Endodermal cell (in vitro differentiated cells): ENCODE measurements at regions not wholly inside any gene's neighbourhood (a gene's known extent, or its start where the extent isn't known, plus 50 kb on each side); places are given as distances from the start of the nearest gene placed in this dataset.
"Not testable (repeated sequence)": the region's sequence is repeated elsewhere in the genome, so short reads cannot be mapped to it uniquely, and the experiment has no call there.

Source experiments
- DNase-seq: peaks from one replicate; pipeline ENCODE4 v3.0.0-alpha.2; 2017
- H3K27ac ChIP-seq: 2 replicates; pipeline ENCODE4 v1.5.1; 2013; ENCODE audit warnings: mild to moderate bottlenecking, low read depth, low read length, moderate library complexity
- H3K27me3 ChIP-seq: 2 replicates; pipeline ENCODE4 v1.6.1; 2013; ENCODE audit warnings: mild to moderate bottlenecking, low read length, moderate library complexity; ENCODE audit not compliant: insufficient read depth, control insufficient read depth, poor library complexity, severe bottlenecking
- H3K36me3 ChIP-seq: 2 replicates; pipeline ENCODE4 v1.7.0; 2013; ENCODE audit warnings: mild to moderate bottlenecking, low read length, moderate library complexity; ENCODE audit not compliant: control insufficient read depth, insufficient read depth
- H3K4me1 ChIP-seq: one replicate; pipeline ENCODE4 v1.7.0; 2013; ENCODE audit warnings: low read length; ENCODE audit not compliant: control insufficient read depth, insufficient read depth
- H3K4me3 ChIP-seq: 2 replicates; pipeline ENCODE4 v1.5.1; 2013; ENCODE audit warnings: mild to moderate bottlenecking, low read length, moderate library complexity
- H3K9ac ChIP-seq: 2 replicates; pipeline ENCODE4 v1.6.1; 2013; ENCODE audit warnings: mild to moderate bottlenecking, low read length, moderate library complexity; ENCODE audit not compliant: poor library complexity, severe bottlenecking; ENCODE audit errors: extremely low read depth
- H3K9me3 ChIP-seq: 2 replicates; pipeline ENCODE4 v1.6.1; 2013; ENCODE audit warnings: mild to moderate bottlenecking, low read length, moderate library complexity; ENCODE audit not compliant: control insufficient read depth
- H3K27ac Mint-ChIP-seq: 2 replicates; pipeline ENCODE4 v1.8.0; 2020; ENCODE audit warnings: mixed read lengths
- H3K27me3 Mint-ChIP-seq: 2 replicates; pipeline ENCODE4 v1.8.0; 2021; ENCODE audit warnings: mild to moderate bottlenecking, mixed read lengths; ENCODE audit not compliant: insufficient read depth
- H3K36me3 Mint-ChIP-seq: 2 replicates; pipeline ENCODE4 v1.8.0; 2020; ENCODE audit warnings: low read depth, mixed read lengths
- H3K4me1 Mint-ChIP-seq: 2 replicates; pipeline ENCODE4 v1.8.0; 2020; ENCODE audit warnings: mixed read lengths
- H3K4me3 Mint-ChIP-seq: 2 replicates; pipeline ENCODE4 v1.8.0; 2020; ENCODE audit warnings: mild to moderate bottlenecking, moderate library complexity, mixed read lengths
- H3K9me3 Mint-ChIP-seq: 2 replicates; pipeline ENCODE4 v1.8.0; 2020; ENCODE audit warnings: mild to moderate bottlenecking, mixed read lengths
- WGBS, 2 experiments: methylation state at CpG; one replicate each; pipeline versions ENCODE4 v1.1.5 to v1.1.7; 2013; ENCODE audit warnings: missing lambda C conversion rate in 2 of 2, mixed read lengths in 1 of 2; ENCODE audit not compliant: insufficient coverage in 1 of 2, insufficient read length in 1 of 2; 5-methylcytosine and 5-hydroxymethylcytosine counted together
- TF ChIP-seq, protein P1 (sequence below): fragments of 200-600 bp; sonication (generic); conservative IDR thresholded peaks from 2 replicates; pipeline ENCODE4 v1.5.0; 2021; ENCODE audit warnings: antibody characterized with exemption, mild to moderate bottlenecking

DNA sequence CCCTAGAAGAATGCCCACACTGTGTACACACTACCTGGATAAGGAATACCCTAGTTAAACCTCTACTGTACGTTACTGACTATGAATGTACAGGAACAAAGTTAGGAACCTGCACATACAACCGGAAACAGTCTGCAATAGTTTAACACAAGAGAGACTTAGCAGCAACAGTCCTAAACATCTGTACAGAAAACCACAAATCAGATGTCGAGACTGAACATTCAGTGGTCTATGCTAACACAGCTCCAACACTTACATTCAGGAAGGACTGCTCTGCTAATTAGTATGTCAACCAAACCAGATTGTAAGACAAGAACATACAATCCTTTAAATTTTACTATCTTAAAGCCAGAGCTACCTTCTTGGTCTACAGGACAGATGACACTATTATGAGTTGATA lies 104.9 kb downstream of the ZNF429 start:
- H3K27ac ChIP-seq = no peak overlapping the region
- 83 to 96% methylated on average over 3 of the region's 3 CpGs for WGBS, 2 experiments
- no peaks in the 10 kb centered on the region for H3K27me3 Mint-ChIP-seq
- no peaks in the 10 kb centered on the region for H3K27me3 ChIP-seq
- peaks cover 2% of the 10 kb centered on the region for H3K4me1 Mint-ChIP-seq
- no peak overlapping the region for H3K27ac Mint-ChIP-seq
- peaks cover 16% of the 10 kb centered on the region for H3K9me3 ChIP-seq
- H3K36me3 Mint-ChIP-seq = no peaks in the 10 kb centered on the region
- DNase-seq = no peak
- no peaks in the 10 kb centered on the region for H3K36me3 ChIP-seq
- no peak overlapping the region for H3K4me3 ChIP-seq
- no peak overlapping the region for H3K9ac ChIP-seq
- H3K4me1 ChIP-seq = no peaks in the 10 kb centered on the region
- TF ChIP-seq, protein P1, sequence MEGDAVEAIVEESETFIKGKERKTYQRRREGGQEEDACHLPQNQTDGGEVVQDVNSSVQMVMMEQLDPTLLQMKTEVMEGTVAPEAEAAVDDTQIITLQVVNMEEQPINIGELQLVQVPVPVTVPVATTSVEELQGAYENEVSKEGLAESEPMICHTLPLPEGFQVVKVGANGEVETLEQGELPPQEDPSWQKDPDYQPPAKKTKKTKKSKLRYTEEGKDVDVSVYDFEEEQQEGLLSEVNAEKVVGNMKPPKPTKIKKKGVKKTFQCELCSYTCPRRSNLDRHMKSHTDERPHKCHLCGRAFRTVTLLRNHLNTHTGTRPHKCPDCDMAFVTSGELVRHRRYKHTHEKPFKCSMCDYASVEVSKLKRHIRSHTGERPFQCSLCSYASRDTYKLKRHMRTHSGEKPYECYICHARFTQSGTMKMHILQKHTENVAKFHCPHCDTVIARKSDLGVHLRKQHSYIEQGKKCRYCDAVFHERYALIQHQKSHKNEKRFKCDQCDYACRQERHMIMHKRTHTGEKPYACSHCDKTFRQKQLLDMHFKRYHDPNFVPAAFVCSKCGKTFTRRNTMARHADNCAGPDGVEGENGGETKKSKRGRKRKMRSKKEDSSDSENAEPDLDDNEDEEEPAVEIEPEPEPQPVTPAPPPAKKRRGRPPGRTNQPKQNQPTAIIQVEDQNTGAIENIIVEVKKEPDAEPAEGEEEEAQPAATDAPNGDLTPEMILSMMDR = no peak
- no peak overlapping the region for H3K4me3 Mint-ChIP-seq
- H3K9me3 Mint-ChIP-seq = peaks cover 71% of the 10 kb centered on the region

DNA sequence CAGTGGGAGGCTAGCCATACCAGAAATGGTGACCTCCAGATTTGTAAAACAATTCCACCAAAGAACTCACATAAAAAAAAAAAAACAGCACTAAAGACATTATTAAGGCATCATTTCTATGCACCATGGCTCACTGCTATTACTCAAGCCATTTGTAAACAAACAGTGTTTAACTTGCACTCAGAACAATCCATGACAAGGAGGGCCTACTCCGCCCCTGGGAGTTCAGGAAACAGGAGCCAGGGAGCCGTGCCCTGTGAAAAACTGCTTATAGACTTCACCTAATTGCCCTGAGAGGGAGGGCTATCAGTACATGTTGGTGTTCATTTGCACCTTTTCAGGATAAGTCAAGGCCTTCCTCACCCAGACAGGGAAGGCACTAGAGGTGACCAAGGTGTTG lies 103.2 kb downstream of the ZNF429 start:
- DNase-seq = no peak
- Mint-ChIP-seq H3K4me3 (no peak overlapping the region), H3K27me3 (peaks cover 3% of the 10 kb centered on the region), H3K36me3 (no peaks in the 10 kb centered on the region), H3K27ac (no peak overlapping the region), H3K4me1 (peaks cover 4% of the 10 kb centered on the region), H3K9me3 (peaks cover 69% of the 10 kb centered on the region)
- 78% methylated on average over 2 of the region's 2 CpGs for WGBS, 2 experiments
- TF ChIP-seq, protein P1 = no peak
- no peak overlapping the region for H3K27ac ChIP-seq
- H3K36me3 ChIP-seq = no peaks in the 10 kb centered on the region
- no peak overlapping the region for H3K9ac ChIP-seq
- no peaks in the 10 kb centered on the region for H3K4me1 ChIP-seq
- no peak overlapping the region for H3K4me3 ChIP-seq
- H3K27me3 ChIP-seq = no peaks in the 10 kb centered on the region
- peaks cover 26% of the 10 kb centered on the region for H3K9me3 ChIP-seq

- Mint-ChIP-seq H3K27me3 (peaks cover 3% of the 10 kb centered on the region), H3K27ac (no peak overlapping the region), H3K4me3 (no peak overlapping the region), H3K9me3 (peaks cover 68% of the 10 kb centered on the region), H3K36me3 (no peaks in the 10 kb centered on the region), H3K4me1 (peaks cover 4% of the 10 kb centered on the region)
- H3K4me3 ChIP-seq = no peak overlapping the region
- H3K9ac ChIP-seq = no peak overlapping the region
- no peak for DNase-seq
- 63 to 75% methylated on average over 4 of the region's 4 CpGs for WGBS, 2 experiments
- no peak overlapping the region for H3K27ac ChIP-seq
- no peaks in the 10 kb centered on the region for H3K27me3 ChIP-seq
- H3K36me3 ChIP-seq = no peaks in the 10 kb centered on the region
- no peaks in the 10 kb centered on the region for H3K4me1 ChIP-seq
- peaks cover 34% of the 10 kb centered on the region for H3K9me3 ChIP-seq
- TF ChIP-seq, protein P1 = no peak
These were observed 102.0 kb downstream of the ZNF429 start for GRCh38 chr19:21607449-21607848.

DNA sequence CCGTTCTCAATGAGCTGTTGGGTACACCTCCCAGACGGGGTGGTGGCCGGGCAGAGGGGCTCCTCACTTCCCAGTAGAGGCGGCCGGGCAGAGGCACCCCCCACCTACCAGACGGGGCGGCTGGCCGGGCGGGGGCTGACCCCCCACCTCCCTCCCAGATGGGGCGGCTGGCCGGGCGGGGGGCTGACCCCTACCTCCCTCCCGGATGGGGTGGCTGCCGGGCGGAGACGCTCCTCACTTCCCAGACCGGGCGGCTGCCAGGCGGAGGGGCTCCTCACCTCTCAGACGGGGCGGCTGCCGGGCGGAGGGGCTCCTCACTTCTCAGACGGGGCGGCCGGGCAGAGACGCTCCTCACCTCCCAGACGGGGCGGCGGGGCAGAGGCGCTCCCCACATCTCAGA lies 101.6 kb downstream of the ZNF429 start:
- H3K9me3 ChIP-seq = peaks cover 37% of the 10 kb centered on the region
- not testable (repeated sequence) for H3K4me3 ChIP-seq, H3K4me1 Mint-ChIP-seq, H3K27me3 ChIP-seq, H3K4me3 Mint-ChIP-seq, H3K27me3 Mint-ChIP-seq, H3K36me3 Mint-ChIP-seq, H3K36me3 ChIP-seq, H3K27ac Mint-ChIP-seq, H3K27ac ChIP-seq, DNase-seq, H3K4me1 ChIP-seq, H3K9ac ChIP-seq
- WGBS, 2 experiments = 74% methylated on average over 13 of the region's 31 CpGs; no CpG with 5 or more reads in 1 of the 2 experiments
- H3K9me3 Mint-ChIP-seq = peaks cover 68% of the 10 kb centered on the region

DNA sequence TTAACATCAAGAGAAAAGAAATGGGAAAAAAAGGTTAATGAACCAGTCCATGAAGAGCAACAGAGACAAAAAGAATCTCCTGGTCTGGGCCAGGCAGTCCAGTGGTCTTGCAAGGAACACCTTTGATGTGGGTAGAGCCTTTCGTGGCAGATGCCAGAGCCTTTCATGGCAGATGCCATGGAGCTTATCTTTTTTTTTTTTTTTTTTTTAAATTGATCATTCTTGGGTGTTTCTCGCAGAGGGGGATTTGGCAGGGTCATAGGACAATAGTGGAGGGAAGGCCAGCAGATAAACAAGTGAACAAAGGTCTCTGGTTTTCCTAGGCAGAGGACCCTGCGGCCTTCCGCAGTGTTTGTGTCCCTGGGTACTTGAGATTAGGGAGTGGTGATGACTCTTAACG lies 100.9 kb downstream of the ZNF429 start:
- H3K4me1 Mint-ChIP-seq, H3K36me3 Mint-ChIP-seq, H3K27me3 ChIP-seq, H3K27ac Mint-ChIP-seq, H3K27ac ChIP-seq, H3K4me3 Mint-ChIP-seq, H3K4me3 ChIP-seq, H3K9ac ChIP-seq, H3K36me3 ChIP-seq, DNase-seq, H3K4me1 ChIP-seq, H3K27me3 Mint-ChIP-seq: not testable (repeated sequence)
- H3K9me3 ChIP-seq = peaks cover 40% of the 10 kb centered on the region
- WGBS, 2 experiments = no CpG with 5 or more reads among the region's 5 CpGs
- peaks cover 67% of the 10 kb centered on the region for H3K9me3 Mint-ChIP-seq
